ENCODE measurements at regions not wholly inside any gene's neighbourhood (a gene's known extent, or its start where the extent isn't known, plus 50 kb on each side); places are given as distances from the start of the nearest gene placed in this dataset.

DNA sequence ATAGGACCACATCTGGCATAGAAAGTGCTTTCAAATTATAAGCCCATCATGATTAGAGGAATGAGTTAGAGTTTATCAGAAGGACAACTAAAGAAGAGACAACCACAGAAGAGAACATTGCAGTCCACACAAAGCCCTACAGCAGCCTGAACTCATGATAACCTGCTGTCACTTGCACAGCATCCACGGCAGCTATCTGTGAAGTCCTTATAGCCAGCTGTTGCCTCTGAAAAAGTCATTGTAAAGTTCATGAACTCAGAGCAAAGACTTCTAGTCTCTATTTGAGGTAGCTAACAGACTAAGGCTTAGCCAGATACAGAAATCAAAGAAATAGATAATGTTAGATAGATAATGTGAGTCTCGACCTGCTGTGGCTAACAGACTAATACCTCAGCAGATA lies 450.0 kb downstream of the KLF5 start:
- Mint-ChIP-seq H3K4me1 (ENCODE audit: unreplicated experiment) (no peaks in the 10 kb centered on the region), H3K4me3 (ENCODE audit: unreplicated experiment) (no peak overlapping the region), H3K27me3 (ENCODE audit: unreplicated experiment) (no peaks in the 10 kb centered on the region), H3K27ac (ENCODE audit: unreplicated experiment) (no peak overlapping the region), H3K9me3 (ENCODE audit: unreplicated experiment) (no peaks in the 10 kb centered on the region), H3K36me3 (ENCODE audit: low read depth, unreplicated experiment) (no peaks in the 10 kb centered on the region)
- TF ChIP-seq, protein P1, sequence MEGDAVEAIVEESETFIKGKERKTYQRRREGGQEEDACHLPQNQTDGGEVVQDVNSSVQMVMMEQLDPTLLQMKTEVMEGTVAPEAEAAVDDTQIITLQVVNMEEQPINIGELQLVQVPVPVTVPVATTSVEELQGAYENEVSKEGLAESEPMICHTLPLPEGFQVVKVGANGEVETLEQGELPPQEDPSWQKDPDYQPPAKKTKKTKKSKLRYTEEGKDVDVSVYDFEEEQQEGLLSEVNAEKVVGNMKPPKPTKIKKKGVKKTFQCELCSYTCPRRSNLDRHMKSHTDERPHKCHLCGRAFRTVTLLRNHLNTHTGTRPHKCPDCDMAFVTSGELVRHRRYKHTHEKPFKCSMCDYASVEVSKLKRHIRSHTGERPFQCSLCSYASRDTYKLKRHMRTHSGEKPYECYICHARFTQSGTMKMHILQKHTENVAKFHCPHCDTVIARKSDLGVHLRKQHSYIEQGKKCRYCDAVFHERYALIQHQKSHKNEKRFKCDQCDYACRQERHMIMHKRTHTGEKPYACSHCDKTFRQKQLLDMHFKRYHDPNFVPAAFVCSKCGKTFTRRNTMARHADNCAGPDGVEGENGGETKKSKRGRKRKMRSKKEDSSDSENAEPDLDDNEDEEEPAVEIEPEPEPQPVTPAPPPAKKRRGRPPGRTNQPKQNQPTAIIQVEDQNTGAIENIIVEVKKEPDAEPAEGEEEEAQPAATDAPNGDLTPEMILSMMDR (IDR thresholded peaks at IDR 0.05; ENCODE audit: unreplicated experiment), result no peak
- DNase-seq (ENCODE audit: low spot score), result no peak

DNA sequence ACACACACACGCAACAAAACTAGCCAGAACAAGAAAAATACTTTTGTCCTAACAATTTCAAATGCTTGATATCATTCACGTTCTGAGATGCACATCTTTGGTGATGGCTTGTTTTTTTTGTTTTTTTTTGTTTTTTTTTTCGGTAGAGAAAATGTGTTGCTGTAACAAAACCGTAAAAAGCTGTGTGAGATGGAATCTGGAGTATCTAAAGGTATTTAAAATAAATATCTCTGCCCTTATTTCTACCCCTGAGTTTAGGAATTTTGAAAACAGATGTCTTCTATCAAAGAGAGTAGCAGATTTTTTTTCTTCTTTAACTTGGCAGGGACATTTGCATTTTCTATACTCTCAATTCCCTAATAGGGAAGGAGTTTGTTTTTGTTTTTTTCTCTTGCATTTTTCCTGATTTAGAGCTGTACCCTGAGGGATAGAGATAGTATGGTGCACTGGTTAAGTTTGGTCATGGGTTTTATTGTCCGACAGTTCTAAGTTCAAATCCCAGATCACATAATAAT lies 446.6 kb downstream of the KLF5 start:
- TF ChIP-seq, protein P1 (IDR thresholded peaks at IDR 0.05; ENCODE audit: unreplicated experiment), result no peak
- Mint-ChIP-seq H3K27me3 (ENCODE audit: unreplicated experiment) (no peaks in the 10 kb centered on the region), H3K27ac (ENCODE audit: unreplicated experiment) (no peak overlapping the region), H3K4me1 (ENCODE audit: unreplicated experiment) (no peaks in the 10 kb centered on the region), H3K36me3 (ENCODE audit: low read depth, unreplicated experiment) (no peaks in the 10 kb centered on the region), H3K4me3 (ENCODE audit: unreplicated experiment) (no peak overlapping the region), H3K9me3 (ENCODE audit: unreplicated experiment) (no peaks in the 10 kb centered on the region)
- DNase-seq (ENCODE audit: low spot score), result no peak

- TF ChIP-seq, protein P1 (IDR thresholded peaks at IDR 0.05; ENCODE audit: unreplicated experiment), result no peak
- H3K27me3 Mint-ChIP-seq (ENCODE audit: unreplicated experiment), result no peaks in the 10 kb centered on the region
- no peak overlapping the region for H3K4me3 Mint-ChIP-seq (ENCODE audit: unreplicated experiment)
- no peaks in the 10 kb centered on the region for H3K9me3 Mint-ChIP-seq (ENCODE audit: unreplicated experiment)
- no peaks in the 10 kb centered on the region for H3K36me3 Mint-ChIP-seq (ENCODE audit: low read depth, unreplicated experiment)
- H3K4me1 Mint-ChIP-seq (ENCODE audit: unreplicated experiment), result no peaks in the 10 kb centered on the region
- no peak for DNase-seq (ENCODE audit: low spot score)
- H3K27ac Mint-ChIP-seq (ENCODE audit: unreplicated experiment), result no peak overlapping the region
Observed at GRCh38 chr13:73499695-73500094, 440.9 kb downstream of the KLF5 start.

GRCh38 chr13:73497430-73497829 lies 438.6 kb downstream of the KLF5 start:
- TF ChIP-seq, protein P1 (IDR thresholded peaks at IDR 0.05; ENCODE audit: unreplicated experiment), result no peak
- Mint-ChIP-seq H3K27me3 (ENCODE audit: unreplicated experiment) (no peaks in the 10 kb centered on the region), H3K27ac (ENCODE audit: unreplicated experiment) (no peak overlapping the region), H3K36me3 (ENCODE audit: low read depth, unreplicated experiment) (no peaks in the 10 kb centered on the region), H3K4me3 (ENCODE audit: unreplicated experiment) (no peak overlapping the region), H3K9me3 (ENCODE audit: unreplicated experiment) (no peaks in the 10 kb centered on the region), H3K4me1 (ENCODE audit: unreplicated experiment) (peaks cover 7% of the 10 kb centered on the region)
- DNase-seq (ENCODE audit: low spot score), result no peak

DNA sequence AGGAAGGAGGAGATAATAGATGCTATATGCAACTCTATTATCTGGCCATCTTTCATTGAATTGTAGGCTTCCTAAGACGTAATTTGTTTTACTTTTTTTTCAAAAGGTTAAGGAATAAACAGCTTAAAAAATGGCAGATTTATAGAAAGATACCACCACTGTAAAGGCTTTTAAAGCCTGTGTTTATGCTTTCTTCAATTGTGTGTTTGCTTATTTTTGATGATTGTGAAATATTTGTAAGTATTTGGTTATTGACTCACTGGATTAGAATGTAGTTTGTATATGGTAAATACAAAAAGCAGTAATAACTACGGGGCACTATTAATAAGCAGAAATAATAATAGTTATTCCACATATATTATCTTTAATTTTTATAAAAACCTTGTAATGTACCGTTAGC lies 437.9 kb downstream of the KLF5 start:
- Mint-ChIP-seq H3K27me3 (ENCODE audit: unreplicated experiment) (no peaks in the 10 kb centered on the region), H3K27ac (ENCODE audit: unreplicated experiment) (no peak overlapping the region), H3K4me1 (ENCODE audit: unreplicated experiment) (peaks cover 7% of the 10 kb centered on the region), H3K4me3 (ENCODE audit: unreplicated experiment) (no peak overlapping the region), H3K36me3 (ENCODE audit: low read depth, unreplicated experiment) (no peaks in the 10 kb centered on the region), H3K9me3 (ENCODE audit: unreplicated experiment) (no peaks in the 10 kb centered on the region)
- no peak for DNase-seq (ENCODE audit: low spot score)
- TF ChIP-seq, protein P1 (IDR thresholded peaks at IDR 0.05; ENCODE audit: unreplicated experiment), result no peak

Data from endothelial cell (in vitro differentiated cells).